HG03565 (cell line): ENCODE measurements at regions not wholly inside any gene's neighbourhood (a gene's known extent, or its start where the extent isn't known, plus 50 kb on each side); places are given as distances from the start of the nearest gene placed in this dataset.

Experiments used
- ATAC-seq: cut with Tn5 transposase; IDR thresholded peaks from one replicate; pipeline ENCODE4 v1.9.1; 2021; ENCODE audit warnings: mild to moderate bottlenecking, moderate library complexity; ENCODE audit not compliant: unreplicated experiment

DNA sequence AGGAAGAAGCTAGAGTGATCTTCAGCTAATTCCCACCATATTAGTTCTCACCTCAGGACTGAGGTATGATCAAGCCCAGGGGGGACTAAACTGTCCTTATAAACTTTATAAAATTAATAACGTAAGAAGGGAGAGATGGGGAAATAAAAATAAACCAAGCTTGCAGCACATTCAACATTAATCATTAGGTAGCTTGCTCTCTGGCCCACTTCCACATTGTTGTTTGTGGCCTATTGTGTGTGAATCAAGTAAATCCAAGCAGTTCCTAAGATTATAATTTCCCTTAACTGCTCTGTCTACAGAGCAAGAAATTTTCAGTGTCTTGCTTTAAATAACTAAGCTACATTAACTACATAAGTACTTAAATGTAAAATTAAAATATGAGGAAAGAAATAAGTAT lies 131.3 kb upstream of the ABCA1 start:
- no peak for ATAC-seq

DNA sequence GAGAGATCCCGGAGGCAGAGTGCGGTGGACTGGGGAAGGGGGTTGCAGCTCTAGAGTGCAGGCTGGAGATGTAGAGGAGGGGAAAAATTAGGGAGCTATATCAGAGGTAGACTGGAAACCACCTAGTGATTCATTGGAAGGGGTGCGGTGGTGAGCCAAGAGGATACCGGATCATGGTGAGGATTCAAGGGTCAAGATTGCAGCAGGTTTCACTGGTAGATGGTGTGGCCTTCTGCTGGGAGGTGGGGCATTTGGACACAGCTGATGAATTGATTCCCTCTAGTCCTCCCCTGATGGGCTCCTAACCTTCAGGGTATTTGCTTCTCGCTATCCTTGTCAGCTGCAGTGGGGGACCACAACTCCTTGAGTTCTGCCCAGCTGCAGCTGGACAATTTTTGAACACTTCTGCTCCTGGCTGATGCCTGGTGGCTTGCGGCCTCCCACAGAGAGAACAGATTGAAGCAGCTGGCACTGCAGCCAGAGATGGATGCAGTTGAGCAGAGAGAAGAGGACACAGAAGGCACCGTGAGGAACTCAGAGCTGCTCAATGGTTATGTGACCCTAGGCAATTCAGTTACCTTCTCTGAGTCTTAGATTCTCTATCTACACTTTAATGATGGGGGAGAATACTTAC lies 134.4 kb upstream of the ABCA1 start:
- no peak for ATAC-seq

DNA sequence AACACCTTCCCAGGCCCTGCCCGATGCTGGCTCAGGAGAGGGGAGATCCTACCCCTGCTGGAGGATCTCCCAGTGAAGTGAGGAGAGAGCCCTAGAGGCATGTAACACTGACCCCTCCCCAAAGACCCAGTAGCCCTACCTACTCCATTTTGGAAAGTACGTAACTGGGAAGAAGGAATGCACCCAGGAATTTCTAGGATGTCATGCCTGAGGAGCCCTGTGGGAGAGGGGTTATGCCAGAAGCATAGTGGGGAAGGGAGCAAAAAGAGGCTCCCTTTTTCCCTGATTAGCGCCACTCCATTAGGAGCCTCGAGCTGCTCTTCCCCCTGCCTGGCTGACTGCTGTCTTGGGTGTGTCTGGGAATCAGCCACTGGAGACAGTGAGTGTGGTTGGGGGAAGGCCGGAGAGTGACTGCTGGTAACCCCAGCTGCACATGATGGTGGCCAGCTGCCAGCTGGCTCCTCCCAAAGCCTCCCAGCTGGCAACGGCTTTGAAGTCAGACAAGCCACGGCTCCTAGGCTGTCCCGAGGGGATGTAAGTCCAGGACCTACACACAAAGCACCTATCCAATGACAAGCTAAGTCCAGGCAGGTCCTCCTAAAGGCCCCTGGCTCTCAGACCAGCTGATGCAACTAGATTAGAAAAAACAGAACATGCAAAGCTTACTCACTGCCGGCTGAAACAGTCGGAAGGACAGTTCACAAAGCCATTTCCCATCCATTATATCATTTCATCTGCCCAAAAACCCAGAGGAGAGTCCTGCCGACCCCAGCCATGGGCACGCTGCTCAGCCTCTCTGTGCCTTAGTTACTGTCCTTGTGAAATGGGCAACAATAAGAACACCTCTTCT lies 136.5 kb upstream of the ABCA1 start:
- no peak for ATAC-seq

DNA sequence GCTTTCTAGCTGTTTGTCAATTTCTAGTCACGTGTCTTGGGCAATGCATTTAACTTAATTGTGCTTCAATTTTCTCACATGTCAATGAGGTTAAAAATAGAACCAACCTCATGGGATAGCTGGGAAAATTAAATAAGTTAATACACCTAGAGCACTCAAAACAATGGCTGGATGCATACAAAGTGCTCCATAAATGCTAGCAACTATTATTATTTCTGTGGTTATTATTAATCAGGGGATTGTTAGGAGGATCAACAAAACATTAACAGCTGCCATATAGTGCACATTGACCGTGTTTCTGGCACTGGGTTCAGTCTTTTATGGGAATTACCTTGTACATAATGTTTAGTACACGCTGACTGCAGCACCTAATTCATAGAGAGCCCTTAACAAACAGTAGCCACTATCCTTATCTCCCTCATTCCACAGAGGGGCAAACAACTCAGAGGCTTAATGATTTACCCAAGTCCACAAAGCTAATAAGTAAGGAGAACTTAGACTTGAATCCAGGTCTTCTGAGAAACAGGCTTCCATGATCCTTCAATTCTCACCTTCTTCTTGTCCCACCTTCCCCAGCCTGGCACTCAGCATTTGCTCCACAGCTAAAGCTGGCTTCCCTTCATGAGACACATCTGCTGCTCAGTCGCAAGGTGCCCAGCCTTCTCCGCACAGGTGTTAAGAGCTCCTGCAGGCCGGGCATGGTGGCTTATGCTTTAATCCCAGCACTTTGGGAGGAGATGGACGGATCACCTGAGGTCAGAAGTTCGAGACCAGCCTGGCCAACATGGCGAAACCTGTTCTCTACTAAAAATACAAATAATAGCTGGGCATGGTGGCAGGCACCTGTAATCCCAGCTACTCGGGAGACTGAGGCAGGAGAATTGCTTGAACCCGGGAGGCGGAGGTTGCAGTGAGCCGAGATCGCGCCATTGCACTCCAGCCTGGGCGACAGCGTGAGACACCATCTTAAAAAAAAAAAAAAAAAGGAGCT lies 137.4 kb upstream of the ABCA1 start:
- no peak for ATAC-seq

DNA sequence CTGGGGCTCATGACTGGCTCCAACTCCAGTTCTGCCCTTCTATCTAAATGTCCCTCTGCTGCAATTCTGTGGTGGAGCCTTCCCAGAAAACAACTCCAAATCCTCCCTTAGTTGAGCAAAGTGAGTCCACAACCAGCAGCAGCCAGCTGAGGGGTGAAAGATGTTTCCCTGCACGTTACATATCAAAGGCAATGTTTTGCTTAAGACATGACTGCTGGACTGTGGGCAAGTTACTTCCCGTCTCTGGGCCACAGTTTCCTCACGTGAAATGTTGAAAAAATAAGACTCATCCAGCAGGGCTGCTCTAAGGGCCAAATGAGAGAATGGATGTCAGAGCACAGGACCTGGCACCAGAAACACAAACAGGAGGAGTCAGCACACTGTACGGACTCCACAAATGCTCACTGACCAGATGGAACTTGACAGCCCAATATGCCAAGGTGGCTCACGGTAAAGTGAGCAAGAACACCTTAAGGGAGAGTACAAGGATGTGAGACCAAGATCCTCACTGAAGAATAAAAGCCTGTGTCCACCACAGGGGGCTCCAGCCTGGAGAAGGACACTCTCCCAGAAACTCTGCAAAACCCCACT lies 138.4 kb upstream of the ABCA1 start:
- ATAC-seq: no peak

DNA sequence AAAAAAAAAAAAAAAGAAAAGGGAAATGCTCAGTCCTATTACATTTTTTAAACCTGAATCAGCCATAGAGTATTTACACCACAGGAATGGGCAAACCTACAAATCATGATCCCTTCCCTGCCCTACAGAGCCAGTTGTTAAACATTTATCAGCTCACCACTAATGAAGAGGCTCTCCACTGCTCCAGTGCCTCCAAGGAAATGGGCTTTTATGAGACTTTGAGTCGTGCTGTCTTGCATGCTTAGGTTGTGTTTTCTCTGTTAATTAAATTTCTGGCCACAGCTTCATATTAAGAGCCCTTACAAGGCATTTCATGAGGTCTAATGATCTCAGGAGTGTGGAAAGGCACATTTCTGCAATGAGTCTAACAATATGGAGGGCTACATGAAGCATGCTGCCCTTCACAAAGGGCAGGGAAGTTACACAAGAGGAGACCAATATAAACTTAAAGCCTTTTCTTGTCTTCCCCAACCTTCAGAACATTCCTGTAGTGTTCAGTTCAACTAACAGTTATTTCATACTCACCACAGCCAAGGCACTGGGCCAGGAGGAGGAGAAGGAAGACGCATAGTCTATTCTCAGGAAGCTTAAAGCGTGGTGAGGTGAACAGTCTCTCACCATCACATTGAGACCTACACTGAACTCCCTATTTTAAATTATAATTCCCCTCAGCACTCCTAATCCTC lies 140.1 kb upstream of the ABCA1 start:
- no peak for ATAC-seq

DNA sequence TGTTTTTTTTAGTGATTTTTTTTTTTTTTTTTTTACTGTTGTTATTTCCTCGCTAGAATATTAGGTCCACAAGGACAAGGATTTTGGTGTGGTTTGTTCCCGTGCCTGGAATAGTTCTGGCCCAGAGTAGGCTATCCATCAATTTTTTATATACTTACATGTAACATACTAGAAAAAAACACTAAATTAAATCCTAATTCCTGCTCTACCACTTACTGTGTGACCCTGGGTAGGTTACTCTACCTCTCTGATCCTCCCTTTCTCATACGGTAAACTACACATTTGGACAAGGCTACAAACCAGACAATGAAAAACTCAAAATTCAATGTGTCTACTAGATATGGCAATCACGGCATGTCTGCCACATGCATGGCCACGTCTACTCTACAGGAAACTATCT lies 141.3 kb upstream of the ABCA1 start:
- no peak for ATAC-seq

DNA sequence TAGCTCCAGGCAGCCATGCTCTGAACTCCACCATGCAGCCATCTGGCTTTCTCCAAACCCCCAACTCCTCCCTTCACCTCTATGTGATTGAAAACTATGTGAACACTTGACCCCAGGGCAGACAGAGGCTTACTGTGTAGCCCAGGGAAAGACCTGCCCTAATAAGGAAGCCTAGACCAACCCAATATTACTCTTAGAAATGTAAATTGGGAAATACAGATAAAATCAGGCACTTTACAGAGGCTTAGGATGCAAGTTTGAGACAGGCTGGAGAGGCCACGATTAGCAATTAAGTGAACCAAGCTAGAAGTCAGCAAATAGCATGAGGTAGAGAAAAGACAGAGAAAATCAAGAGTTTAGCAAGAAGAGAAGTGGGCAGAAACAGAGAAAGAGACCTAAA lies 141.7 kb upstream of the ABCA1 start:
- no peak for ATAC-seq

DNA sequence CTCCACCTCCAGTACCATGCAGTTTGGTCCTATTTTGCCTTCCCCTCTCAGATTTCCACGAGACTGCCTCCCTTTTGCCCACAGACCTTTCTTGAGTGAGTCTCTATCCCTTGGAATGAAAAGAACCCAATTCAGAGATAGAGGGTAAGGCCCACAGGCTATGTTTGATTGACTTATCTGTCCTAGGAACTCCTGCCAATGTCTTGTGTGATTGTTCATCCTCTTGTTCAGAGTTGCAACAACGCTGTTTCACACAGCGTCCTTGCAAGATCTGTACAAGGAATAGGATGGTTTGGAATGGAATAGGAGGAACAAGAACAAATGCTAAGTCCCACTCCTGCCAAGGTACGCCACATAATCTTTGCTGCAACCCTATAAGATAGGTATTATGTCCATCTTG lies 142.2 kb upstream of the ABCA1 start:
- no peak for ATAC-seq

DNA sequence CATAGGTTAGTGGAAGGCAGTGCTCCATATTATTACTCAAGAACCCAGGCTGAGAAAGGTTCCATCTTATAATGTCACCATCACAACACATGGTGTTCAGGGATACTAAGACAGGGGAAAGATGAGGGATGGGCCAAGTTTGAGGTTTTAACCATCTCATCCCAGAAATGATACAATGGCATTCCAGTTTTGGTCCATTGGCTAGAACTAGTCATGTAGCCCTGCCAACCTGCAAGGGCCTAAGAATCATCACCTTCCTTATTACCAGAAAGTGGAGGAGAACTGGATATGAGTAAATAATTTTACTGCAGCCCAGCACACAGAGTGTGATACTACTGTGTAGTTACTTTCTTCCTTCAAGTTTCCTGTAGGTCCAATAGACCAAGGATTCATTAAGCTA lies 144.5 kb upstream of the ABCA1 start:
- ATAC-seq: no peak

DNA sequence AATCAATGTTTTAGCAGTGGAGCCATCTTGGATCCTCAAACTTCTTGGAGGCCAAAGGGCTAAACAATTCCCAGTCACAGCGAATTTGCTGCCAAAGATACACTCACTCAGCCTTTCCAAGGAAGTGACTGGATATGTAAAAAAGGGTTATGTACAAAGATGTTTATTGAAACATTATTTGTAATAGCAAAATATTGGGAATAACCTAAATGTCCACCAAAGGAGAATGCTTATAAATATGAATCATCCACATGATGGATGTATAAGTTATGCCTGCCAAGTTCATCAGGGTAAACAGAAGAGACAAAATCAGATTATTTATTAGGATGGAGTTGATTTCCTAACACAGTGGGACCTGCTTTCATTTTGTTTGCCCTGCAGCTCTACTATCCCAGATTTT lies 145.2 kb upstream of the ABCA1 start:
- no peak for ATAC-seq

DNA sequence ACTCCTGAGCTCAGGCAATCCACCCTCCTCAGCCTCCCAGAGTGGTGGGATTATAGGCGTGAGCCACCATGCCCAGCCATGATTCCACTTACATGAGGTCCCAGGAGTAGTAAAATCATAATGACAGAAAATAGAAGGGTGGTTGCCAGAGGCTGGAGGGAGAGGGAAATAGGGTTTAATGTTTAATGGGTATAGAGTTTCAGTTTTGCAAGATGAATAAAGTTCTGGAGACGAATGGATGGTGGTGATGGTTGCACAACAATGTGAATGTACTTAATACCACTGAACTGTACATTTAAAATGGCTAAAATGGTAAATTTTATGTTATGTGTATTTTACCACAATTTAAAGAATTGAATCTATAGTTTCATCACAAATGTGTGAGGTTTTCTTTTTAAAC lies 146.5 kb upstream of the ABCA1 start:
- no peak for ATAC-seq

DNA sequence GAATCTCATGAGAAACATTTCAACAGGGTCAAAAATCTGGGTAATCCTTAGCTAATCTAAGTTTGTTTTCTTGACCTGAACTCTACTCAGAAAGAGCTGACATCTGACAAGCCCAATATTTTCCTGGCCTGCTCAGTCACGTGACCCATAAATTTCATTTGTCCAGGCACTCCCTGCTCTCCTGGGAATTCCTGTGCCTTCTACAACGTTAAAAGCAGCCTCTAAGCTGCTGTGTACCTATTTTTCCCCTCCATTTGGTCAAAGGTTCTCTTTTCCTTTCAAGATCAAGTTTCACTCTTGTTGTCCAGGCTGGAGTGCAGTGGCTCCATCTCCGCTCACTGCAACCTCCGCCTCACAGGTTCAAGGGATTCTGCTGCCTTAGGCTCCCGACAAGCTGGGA lies 148.8 kb upstream of the ABCA1 start:
- no peak for ATAC-seq

DNA sequence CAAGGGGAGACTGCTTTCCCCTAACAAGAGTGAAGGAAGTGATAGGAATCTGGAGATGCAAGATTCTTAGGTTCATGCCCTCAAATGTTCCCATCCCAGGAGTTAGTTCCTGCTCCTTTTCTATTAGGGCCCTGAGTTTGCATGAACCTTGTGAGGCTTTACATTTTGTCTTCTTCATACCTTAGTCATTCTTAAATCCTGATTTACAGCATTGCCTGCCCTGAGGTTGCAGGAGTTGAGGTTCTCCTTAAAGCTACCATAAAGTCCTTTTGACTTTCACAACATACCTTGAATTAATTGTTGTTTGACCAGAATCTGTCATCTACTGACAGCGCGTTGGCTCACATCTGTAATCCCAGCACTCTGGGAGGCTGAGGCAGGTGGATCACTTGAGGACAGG lies 151.5 kb upstream of the ABCA1 start:
- ATAC-seq: no peak

DNA sequence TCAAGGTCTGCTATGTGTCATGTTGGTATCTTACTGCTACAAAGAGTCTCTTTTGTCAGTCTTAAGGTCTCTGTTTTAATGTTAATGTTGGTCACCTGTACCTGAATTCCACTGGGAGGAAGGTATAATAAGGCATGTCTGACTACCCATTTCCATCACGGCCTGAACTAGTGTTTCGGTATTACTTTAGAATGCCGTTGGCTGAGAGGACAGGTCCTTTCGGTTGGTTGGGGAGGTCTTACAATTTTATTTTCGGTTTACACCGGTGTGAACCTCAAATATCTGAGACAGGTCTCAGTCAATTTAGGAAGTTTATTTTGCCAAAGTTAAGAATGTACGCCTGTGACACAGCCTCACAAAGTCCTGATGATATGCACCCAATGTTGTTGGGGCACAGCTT lies 154.9 kb upstream of the ABCA1 start:
- ATAC-seq: no peak

DNA sequence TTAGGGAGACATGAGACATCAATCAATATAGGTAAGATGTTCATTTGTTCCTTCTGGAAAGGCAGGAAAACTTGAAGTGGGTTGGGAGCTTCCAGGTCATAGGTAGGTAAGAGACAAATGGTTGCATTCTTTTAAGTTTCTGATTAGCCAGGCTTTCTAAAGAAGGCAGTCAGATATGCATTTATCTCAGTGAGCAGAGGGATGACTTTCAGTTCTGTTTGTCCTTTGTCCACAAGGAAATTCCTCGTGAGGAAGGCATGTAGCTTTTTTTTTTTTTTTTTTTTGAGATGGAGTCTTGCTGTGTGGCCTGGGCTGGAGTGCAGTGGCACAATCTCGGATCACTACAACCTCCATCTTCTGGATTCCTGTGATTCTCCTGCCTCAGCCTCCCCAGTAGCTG lies 155.3 kb upstream of the ABCA1 start:
- ATAC-seq: no peak

DNA sequence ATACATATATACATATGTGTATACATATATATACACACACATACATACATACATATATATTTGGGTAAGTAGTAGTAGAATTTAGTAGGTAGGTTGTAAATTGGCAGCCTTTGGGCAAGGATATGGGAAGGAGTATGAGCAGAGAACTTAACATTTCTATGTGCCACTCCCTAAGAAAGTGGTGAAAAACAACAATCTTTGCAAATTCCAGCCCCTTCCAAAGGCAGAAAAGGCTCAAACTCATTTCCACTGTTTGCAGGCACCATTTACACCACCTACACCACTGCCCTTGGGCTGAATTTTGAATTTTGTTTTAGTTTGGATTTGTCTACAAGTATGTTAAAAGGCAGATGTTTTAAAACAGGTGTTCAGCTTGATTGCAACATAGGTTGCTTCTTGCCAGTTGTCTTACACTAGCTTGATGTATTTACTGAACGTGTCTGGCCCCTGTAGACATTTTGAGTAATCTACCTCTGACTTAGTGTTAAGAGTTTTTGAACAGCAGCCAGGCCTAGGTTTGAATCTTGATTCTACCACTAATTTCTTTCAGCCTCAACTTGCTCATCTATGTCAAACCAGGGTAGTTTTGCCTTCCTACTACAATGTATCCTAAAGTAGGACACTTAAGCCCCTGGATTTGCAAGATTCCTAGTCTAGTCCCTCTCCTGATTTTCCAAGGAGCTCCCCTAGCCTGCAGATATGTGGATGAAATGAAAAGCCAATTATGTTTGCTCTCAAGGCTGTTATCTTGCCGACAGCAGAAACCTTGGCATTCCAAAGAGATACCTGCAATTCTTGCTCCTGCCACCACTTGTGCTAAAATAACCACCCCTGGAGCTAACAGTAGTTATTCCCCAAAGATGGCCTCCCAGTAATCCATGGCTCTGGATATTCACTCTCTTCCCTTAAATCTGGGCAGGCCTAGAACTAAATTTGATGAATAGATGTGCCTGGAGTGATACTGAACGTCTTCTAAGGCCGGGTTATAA lies 156.2 kb upstream of the SLC44A1 start:
- no peak for ATAC-seq

DNA sequence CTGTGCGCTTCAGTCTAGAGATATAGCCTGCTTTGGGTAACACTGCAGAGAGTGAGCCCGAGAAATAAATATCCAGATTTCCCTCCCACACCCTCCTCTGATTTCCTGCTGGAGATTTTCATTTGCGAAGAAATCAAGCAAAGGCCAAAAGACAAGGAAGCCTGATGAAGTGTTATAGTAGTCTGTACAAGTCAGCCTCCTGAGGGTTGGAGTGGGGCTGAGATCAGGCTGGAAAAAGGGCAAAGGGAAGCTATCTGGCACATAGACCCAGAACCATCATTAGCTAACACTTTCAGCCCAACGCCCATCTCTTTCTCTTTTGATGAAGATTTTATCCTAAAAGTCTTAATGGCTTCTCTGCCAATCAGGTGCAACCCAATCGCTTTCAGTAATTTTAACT lies 154.6 kb upstream of the SLC44A1 start:
- no peak for ATAC-seq

DNA sequence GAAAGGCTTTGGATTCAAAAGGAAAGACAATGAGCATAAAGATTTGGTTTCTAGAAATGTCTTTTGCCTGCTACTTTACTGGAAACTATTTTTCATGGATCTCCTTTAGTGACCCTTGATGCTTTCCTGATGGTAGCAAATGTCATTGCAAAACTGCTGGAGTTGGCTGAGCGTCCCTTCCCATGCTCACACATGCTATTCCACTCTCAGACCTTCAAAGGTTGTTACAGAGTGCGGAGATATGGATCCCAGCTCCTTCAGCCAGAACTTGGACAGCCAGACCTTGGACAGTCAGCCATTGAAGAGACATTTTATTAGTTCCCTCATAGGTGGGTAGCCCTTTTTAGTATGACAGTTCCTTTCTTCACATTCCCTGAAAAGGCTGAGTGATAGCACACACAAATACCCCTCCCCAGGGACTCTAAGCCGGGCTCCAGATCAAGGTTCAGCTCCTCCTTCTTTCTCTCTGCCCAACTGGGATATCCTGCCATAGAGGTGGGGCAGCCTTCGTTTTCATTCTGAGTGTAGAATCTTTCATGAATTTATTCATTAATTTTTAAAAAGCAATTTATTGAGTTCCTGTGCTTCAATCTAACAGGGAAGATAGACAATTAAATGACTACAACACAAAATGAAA lies 153.3 kb upstream of the SLC44A1 start:
- ATAC-seq: no peak
